ENCODE measurements at regions not wholly inside any gene's neighbourhood (a gene's known extent, or its start where the extent isn't known, plus 50 kb on each side); places are given as distances from the start of the nearest gene placed in this dataset.

- dilution Hi-C loops (cut with MboI; ENCODE audit: extremely low pct_ligation_motif_present, low sequenced_read_pairs), result no loop called here
- FAIRE-seq (no peak), DNase-seq (ENCODE audit: low read depth, low spot score) (no peak)
- Histone ChIP-seq H3K27me3 (ENCODE audit: control insufficient read depth in 2 of 2, insufficient read depth in 2 of 2, low read length in 2 of 2) (no peaks in the 10 kb centered on the region), H3K9me3 (replicated peaks; ENCODE audit: control insufficient read depth, insufficient read depth, low read length) (no peaks in the 10 kb centered on the region), H3K9ac (replicated peaks; ENCODE audit: extremely low read depth, insufficient read depth, low read length) (no peak overlapping the region), H3K4me3 (replicated peaks in 1 of 3; ENCODE audit: insufficient read depth in 1 of 3, low read depth in 1 of 3, low read length in 3 of 3) (no peak overlapping the region), H3K79me2 (ENCODE audit: control insufficient read depth, insufficient read depth, low read length) (no peaks in the 10 kb centered on the region), H3K27ac (ENCODE audit: insufficient read depth, low read depth, low read length) (no peak overlapping the region), H3K4me2 (ENCODE audit: insufficient read depth, low read length) (no peak overlapping the region), H3K36me3 (ENCODE audit: control insufficient read depth in 2 of 2, extremely low read depth in 1 of 2, insufficient read depth in 2 of 2, low read length in 2 of 2) (no peaks in the 10 kb centered on the region), H4K20me1 (replicated peaks; ENCODE audit: control insufficient read depth, extremely low read depth, insufficient read depth, low read length) (no peaks in the 10 kb centered on the region), H3K9me1 (replicated peaks; ENCODE audit: control insufficient read depth, extremely low read depth, insufficient read depth, low read length) (no peaks in the 10 kb centered on the region), H3K4me1 (ENCODE audit: control insufficient read depth, extremely low read depth, insufficient read depth, low read length) (no peaks in the 10 kb centered on the region), H2AFZ (ENCODE audit: low read depth, low read length) (no peak overlapping the region)
- TF ChIP-seq GATA2 (IDR thresholded peaks at IDR 0.05; ENCODE audit: insufficient read depth, insufficient read length, low read depth, low read length), result no peak
- TF ChIP-seq MAX (IDR thresholded peaks at IDR 0.05; ENCODE audit: insufficient read depth, insufficient read length), result no peak
- TF ChIP-seq POLR2AphosphoS5 (IDR thresholded peaks at IDR 0.05; ENCODE audit: insufficient read depth, low read depth, low read length), result no peak
- TF ChIP-seq POLR2A (IDR thresholded peaks at IDR 0.05; ENCODE audit: low read depth, low read length), result no peak
- no peak for TF ChIP-seq JUN (IDR thresholded peaks at IDR 0.05; ENCODE audit: borderline replicate concordance, insufficient read depth, insufficient read length, low read depth)
- no peak for TF ChIP-seq EZH2 (IDR thresholded peaks at IDR 0.05; ENCODE audit: borderline replicate concordance, low read depth, low read length, severe bottlenecking)
- TF ChIP-seq FOS (IDR thresholded peaks at IDR 0.05; ENCODE audit: borderline replicate concordance, insufficient read depth, low read length), result no peak
- no peak for TF ChIP-seq MYC (IDR thresholded peaks at IDR 0.05; ENCODE audit: low read depth, low read length)
- TF ChIP-seq CTCF (IDR thresholded peaks at IDR 0.05; ENCODE audit: extremely low read depth in 1 of 2, insufficient read depth in 1 of 2, low read depth in 1 of 2, low read length in 2 of 2), result no peak
- intact Hi-C loops (cut with micrococcal nuclease), result loop anchor here (10.0 kb wide), 1 partner anchor 255 kb away; no protein-coding TSS in a partner anchor
- no TSS peak for BruUV-seq (replicated peaks)
- CTCF ChIA-PET, result no interaction called here
- POLR2A ChIA-PET, result no interaction called here
Observed at GRCh38 chr2:128579825-128580224, 261.2 kb upstream of the HS6ST1 start.
